ENCODE measurements at regions not wholly inside any gene's neighbourhood (a gene's known extent, or its start where the extent isn't known, plus 50 kb on each side); places are given as distances from the start of the nearest gene placed in this dataset.

GRCh38 chr5:3891113-3891512 is 295.5 kb downstream of the IRX1 start:
- no peak for DNase-seq

GRCh38 chr5:3893527-3893926 is 297.9 kb downstream of the IRX1 start:
- no peak for DNase-seq

GRCh38 chr5:3893975-3894374 is 298.3 kb downstream of the IRX1 start:
- DNase-seq = no peak

- DNase-seq = no peak
These were observed 300.5 kb downstream of the IRX1 start for GRCh38 chr5:3896098-3896497.

GRCh38 chr5:3899093-3899492 is 303.5 kb downstream of the IRX1 start:
- no peak for DNase-seq

GRCh38 chr5:3904584-3904983 is 309.0 kb downstream of the IRX1 start:
- no peak for DNase-seq

- no peak for DNase-seq
These were observed 309.4 kb downstream of the IRX1 start for GRCh38 chr5:3905031-3905430.

- DNase-seq = no peak
These were observed 309.9 kb downstream of the IRX1 start for GRCh38 chr5:3905521-3905920.

GRCh38 chr5:3911111-3911510 is 315.5 kb downstream of the IRX1 start:
- DNase-seq = no peak

- DNase-seq = no peak
These were observed 316.1 kb downstream of the IRX1 start for GRCh38 chr5:3911773-3912172.

- DNase-seq = no peak
These were observed 317.2 kb downstream of the IRX1 start for GRCh38 chr5:3912790-3913189.

- DNase-seq = no peak
These were observed 317.6 kb downstream of the IRX1 start for GRCh38 chr5:3913279-3913678.

- no peak for DNase-seq
These were observed 329.4 kb downstream of the IRX1 start for GRCh38 chr5:3925022-3925421.

GRCh38 chr5:3925935-3926334 is 330.3 kb downstream of the IRX1 start:
- no peak for DNase-seq

- DNase-seq = no peak
These were observed 334.2 kb downstream of the IRX1 start for GRCh38 chr5:3929799-3930198.

GRCh38 chr5:3931976-3932375 is 336.3 kb downstream of the IRX1 start:
- DNase-seq = no peak

- no peak for DNase-seq
These were observed 337.9 kb downstream of the IRX1 start for GRCh38 chr5:3933536-3933935.

- no peak for DNase-seq
These were observed 338.3 kb downstream of the IRX1 start for GRCh38 chr5:3933966-3934365.

- DNase-seq = no peak
These were observed 348.2 kb downstream of the IRX1 start for GRCh38 chr5:3943859-3944258.

GRCh38 chr5:3944930-3945329 is 349.3 kb downstream of the IRX1 start:
- DNase-seq = no peak

GRCh38 chr5:3948838-3949237 is 353.2 kb downstream of the IRX1 start:
- DNase-seq = no peak

- DNase-seq = no peak
These were observed 358.6 kb downstream of the IRX1 start for GRCh38 chr5:3954199-3954598.

- DNase-seq = no peak
These were observed 359.0 kb downstream of the IRX1 start for GRCh38 chr5:3954633-3955032.

GRCh38 chr5:3957658-3958057 is 362.0 kb downstream of the IRX1 start:
- no peak for DNase-seq

- DNase-seq = no peak
These were observed 362.8 kb downstream of the IRX1 start for GRCh38 chr5:3958389-3958788.

- DNase-seq = no peak
These were observed 366.5 kb downstream of the IRX1 start for GRCh38 chr5:3962113-3962512.

Data from COR-L47 (cell line).